NCI-H345 treated with DMSO at 0.1 percent for 48 hours (cell line): ENCODE measurements at regions not wholly inside any gene's neighbourhood (a gene's known extent, or its start where the extent isn't known, plus 50 kb on each side); places are given as distances from the start of the nearest gene placed in this dataset.

Experiments
- DNase-seq: peaks from one replicate; lab custom pipeline; 2025; ENCODE audit not compliant: unreplicated experiment; lab: John Stamatoyannopoulos, UW

DNA sequence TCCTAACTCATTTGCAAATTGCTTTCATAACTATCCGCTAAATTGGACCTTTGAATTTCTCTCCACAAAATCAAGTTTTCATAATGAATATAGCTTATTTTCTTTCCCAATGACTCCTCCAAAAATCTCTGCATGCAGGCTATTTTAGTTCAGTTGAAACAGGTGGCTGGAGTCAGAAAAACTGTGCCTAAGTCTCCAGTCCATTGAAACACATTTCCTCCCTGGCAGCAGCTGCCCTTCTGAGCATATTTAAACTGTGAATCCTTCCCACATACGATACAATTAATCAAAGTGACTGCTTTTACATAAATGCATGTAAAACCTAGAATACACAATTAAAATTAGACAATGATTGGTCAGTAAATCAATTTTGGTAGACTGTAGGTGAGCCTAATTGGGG is 344.6 kb upstream of the MARCKS start:
- DNase-seq, result no peak

DNA sequence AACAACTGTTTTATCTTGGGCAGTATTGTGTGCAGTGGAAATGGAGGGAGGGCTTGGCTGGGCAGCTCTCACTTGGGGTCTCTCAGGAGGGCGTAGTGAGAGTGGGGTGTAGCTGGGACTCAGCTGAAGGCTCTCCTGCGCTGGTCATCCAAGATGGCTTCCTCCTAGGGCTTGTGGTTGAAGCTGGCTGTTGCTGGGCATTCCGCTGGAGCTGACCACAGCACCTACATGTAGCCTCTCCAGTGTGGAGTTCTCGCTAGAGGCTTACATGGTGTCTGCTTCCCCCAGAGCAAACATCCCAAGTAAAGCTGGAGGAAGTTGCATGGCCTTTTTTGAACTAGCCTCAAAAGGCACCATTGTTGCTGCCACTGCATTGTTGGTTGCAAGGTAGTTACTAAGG is 344.1 kb upstream of the MARCKS start:
- DNase-seq, result no peak

DNA sequence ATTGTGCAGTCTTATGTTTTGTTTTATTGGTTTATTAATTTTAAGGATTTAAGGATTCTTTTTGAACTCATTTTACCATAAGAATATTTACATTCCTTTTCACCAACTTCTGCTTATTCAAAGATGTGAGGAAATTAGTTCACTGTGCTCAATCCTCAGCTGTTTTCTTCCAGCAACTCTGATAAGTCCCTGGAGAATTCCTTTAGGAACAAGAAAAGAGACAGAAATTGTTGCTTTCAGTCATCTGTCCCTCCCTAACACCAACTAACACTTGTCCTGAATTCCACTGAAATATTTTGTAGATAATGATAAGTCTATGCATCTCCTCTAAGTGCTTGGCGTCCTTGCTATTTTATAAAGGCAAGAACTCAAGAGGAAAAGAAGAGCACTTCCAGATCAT is 334.8 kb upstream of the MARCKS start:
- no peak for DNase-seq

DNA sequence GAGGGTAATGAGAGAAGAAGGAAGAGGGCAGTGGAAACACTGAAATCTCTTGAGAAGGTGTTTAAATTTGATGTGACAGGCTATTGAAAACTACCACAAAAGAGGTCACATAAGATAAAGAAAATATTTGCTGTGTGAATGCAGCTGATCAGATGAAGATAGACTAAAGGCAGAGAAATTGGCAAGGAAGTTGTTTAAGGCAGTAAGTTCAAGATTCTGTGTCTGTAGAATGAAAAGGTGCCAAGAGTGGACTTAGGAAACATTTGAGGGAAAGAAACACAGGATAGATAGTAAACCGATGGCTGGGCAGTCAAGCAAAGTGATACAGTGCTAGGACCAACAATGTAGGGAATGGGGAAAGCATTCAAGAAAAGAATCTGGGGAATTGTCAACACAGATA is 332.3 kb upstream of the MARCKS start:
- DNase-seq, result no peak

DNA sequence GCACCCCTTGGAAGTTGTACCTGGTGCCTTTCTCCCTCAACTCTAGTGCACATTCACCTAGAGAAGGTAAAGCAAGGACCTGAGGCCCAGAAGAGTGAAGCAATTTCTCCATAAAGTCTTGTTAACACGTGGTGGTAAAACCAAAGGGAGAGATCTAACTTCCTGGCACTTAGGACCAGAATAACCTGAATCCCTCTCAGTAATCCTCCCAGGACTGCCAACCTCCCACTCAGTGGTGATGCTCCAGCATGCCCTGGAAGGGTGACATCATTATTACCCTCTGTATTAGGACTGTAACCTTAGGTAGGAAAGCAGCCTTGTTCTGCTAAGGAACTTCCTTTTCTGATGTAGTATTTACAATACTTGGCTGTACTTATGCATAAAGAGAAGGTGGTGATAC is 330.6 kb upstream of the MARCKS start:
- no peak for DNase-seq

DNA sequence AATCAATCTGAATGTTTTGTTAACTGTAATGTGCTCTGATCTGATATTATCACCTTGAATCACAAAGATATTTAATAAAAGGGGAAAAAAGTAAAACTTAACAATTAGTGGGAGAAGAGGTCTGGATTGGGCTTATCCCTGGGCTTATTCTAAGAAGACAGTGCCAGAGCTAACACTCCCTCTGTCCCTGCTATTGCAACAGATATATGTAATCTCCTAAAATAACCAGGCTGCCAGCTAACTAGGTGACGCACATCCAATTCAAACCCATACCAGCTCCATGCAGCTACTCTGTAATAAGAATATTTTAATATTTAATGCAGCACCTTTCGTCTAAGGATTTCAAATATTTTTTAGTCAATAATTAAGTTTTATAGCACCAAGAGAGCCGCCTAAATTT is 330.1 kb upstream of the MARCKS start:
- DNase-seq, result no peak

DNA sequence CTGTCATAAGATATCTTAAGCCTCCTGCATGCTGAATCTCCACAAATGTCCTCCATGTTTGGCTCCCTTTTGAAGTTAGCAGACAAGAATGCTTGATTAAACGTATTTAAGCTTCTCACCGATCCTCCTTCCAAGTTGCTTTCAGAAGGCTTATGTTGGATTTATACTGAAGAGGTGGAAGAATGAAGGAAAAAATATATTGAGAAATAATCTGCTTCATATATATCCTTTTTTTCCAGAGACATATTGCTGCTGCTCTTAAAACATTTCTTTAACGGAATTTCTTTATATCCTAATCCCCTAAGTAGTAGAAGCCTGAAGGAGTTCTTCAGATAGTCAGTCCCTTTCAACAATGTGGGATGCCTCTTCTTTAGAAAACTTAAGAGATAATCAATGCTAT is 329.0 kb upstream of the MARCKS start:
- no peak for DNase-seq

DNA sequence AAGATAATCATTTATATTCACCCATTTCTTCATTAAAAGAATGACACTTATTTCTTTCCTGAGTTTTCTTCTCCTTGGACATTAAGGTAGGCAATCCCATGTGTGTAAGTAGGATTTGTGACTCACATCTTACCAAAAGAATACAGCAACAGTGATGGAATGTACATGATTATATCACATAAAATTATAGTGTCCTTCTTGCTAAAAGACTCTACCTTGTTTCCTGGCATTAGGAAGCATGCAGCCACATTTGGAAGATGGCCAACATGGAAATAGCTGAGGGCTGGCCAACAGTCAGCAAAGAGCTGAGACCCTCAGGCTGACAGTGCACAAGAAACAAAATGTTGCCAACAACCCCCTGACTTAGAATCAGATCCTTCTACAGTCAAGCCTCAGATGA is 327.9 kb upstream of the MARCKS start:
- DNase-seq, result no peak

DNA sequence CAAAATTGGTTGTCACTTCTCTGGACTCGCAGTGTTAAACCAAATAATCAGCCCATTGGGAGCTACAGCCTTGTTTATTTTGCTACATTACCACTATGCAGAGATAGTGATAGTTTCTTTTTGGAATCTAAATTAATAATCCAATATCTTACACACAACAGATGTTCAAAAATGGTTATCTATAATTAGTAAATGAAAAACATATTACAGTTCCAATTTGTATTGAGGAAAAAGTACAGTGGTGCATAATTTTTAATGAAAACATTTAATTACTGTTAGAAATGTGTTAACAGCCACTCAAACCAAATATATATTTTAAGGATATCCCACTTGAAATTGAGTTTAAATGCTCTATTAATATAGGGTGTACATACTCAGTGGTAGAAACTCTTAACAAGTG is 327.3 kb upstream of the MARCKS start:
- no peak for DNase-seq

DNA sequence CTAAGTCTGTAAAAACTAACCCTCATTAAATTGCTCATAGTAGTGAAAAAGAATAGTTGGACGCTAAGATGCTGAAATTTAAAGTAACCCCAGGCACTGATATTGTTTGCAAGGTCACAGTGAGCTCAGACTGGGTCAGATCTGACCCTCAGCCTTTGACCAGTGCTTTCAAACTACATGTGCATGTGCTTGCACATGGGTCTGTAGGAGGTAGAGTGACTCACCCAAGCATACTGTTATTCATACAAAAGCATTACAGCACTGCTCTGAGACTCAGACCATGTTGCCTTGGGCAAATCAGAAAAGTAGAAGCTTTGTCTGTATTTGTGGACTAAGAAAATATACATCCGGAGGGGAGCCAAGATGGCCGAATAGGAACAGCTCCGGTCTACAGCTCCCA is 326.4 kb upstream of the MARCKS start:
- DNase-seq, result no peak

DNA sequence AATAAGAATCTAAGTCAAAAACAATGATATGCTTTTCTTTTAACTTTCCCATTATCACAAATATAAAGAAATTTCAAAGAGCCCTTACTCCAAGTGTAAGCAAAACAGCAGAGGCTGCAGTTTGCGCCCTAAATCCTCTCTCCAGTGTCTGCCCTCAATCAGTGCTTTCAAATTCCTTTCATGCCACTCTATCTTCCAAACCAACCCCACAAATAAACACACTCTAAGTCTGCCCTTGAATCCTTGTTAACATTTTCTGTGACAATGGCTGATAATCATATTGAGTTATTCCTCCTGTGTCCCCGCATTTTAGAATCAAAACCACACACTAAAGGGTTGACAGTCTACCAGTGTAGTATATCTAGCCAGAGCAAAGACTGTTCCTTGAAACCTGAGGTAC is 317.9 kb upstream of the MARCKS start:
- DNase-seq, result no peak

DNA sequence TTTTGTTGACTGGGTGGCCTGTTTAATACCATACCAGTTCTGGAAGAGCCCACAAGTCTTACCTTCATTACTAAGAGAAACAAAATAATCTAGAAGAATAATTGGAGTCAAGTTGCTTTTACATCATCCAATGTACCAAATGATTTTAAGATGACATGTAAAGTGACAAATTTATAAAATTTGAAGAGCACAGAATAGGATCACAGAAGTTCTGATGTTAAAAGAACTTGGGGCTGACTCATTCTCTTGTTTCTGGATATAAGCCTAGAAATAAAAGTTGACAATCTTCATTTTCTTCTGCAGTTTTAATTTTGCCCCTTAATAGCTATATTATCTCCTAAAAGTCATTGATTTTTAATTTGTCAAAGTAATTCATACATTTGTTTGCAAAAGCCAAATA is 317.5 kb upstream of the MARCKS start:
- DNase-seq, result no peak

DNA sequence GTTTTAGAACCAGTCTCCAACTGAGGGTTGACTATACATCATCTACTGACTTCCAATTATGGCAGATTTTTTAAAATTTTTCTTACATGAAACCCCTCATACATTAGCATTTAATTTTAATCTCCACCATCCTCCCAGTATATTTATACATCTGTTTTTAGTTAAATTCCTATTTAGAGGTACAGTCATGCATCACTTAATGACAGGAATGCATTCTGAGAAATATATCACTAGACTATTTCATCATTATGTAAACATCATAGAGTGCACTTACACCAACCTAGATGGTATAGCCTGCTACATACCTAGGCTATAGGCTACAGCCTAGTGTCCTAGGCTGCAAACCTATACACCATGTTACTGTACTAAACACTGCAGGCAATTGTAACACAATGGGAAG is 316.7 kb upstream of the MARCKS start:
- DNase-seq, result no peak

DNA sequence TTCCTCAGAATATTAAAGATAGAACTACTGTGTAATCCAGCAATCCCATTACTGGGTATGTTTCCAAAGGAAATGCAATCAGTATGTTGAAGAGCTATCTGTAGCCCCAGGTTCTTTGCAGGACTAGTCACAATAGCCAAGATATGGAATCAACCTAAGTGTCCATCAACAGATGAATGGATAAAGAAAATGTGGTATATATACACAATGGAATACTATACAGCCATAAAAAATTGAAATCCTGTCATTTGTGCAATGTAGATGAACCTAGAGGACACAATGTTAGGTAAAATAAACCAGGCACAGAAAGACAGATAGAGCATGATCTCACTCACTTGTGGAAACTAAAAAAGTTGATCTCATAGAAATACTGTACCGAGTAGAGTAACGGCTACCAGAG is 306.0 kb upstream of the MARCKS start:
- DNase-seq, result no peak

DNA sequence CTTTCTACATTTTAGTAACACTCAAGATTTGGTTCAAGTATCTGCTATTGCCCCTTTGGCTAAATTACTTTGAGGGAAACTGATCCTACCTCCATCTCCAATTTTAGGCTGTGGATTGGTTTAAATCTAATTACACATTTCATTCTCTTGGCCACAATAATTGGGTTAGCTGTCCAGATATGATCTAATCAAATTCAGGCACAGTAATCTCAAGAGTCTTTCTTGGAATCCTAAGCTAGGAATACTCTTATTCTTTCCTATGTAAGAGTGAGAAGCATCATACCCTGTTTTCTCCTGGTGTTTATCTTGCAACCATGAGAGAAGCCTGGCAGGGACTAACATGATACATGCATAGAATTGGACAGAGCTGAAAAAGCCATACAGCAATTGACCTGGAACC is 300.4 kb upstream of the MARCKS start:
- DNase-seq, result no peak

DNA sequence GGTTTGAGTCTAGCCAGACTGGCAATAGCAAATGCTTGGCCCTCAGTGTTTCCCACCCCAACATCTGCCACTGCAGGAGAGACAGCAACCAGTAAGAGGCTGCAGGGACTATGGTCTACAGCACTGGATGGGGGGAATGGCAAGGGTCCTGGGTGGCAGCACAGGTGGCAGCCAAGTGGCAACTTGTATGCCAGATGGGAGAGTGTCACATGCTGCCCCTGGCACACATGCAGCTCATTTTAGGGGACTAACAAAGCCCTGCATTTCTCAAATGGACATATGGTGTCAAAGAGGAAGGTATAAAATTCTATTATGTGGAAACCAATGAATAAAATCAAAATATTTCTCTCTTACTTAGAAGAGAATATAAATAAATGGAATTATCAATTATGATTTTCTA is 298.7 kb upstream of the MARCKS start:
- no peak for DNase-seq

DNA sequence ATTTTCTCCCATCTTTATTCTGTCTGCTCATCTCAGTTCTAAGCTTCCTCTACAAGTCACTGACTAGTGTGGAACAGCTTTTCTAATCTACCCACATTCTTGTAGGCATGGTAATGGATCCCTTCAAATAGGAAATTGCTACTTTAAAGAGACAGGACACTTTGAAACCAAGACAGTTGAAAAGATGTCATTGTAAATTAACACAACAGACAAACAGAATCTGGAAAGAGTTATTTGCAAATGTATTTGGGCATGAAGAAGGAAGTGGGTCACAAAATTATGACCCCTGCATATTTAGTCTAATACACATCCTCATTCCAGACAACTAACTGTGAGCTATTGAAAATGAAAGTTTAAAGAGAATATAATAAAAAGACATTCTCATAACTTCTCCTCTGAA is 298.2 kb upstream of the MARCKS start:
- DNase-seq, result no peak

DNA sequence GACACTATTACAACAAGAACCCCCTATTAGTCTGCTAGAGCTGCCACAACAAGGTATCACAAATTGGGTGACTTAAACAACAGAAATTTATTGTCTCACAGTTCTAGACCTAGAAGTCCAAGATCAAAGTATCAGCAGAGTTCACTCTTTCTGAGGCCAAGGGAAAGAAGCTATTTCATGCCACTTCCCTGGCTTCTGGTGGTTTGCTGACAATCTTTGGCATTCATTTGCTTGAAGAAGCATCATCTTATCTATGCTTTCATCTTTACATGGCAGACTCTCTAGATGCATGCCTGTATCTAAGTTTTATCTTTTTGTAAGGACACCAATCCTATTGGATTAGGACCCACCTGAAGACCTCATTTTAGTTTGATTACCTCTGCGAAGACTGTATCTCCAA is 296.8 kb upstream of the MARCKS start:
- no peak for DNase-seq

DNA sequence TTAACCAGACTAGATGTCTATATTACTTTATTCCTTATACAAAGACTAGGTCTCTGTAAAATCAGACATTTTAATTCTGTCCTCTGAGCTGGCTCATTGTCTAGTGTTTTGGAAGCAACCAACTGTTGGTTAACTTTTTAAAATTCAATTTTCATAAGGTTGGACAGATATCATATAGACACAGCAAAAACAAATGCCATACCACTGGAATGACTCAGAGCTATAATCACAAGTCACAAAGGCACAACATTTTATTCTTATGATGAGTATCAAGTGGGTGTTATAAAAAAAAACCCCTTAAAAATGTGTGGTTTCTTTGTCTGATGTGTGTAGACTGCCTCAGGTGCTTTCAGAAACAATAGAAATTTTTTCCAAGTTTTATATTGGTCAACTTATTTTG is 296.2 kb upstream of the MARCKS start:
- no peak for DNase-seq

DNA sequence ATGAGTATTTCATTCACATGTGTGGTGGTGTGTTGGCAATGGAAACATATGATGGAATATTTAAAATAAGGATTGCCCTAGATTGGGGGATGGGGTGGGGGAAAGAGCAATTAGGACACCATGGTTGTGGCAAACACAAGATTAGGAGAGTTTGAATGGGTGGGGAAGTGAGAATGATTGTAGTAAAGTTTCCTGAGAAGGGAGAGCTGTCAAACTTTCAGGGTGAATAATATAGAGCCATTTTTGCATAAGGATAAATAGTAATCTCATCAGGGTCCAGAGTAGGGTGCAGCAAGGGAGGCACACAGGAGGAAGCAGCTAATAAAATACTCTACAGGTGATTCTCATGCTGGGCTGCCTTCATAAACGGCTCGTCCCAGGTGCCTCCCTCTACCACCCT is 294.9 kb upstream of the MARCKS start:
- no peak for DNase-seq

DNA sequence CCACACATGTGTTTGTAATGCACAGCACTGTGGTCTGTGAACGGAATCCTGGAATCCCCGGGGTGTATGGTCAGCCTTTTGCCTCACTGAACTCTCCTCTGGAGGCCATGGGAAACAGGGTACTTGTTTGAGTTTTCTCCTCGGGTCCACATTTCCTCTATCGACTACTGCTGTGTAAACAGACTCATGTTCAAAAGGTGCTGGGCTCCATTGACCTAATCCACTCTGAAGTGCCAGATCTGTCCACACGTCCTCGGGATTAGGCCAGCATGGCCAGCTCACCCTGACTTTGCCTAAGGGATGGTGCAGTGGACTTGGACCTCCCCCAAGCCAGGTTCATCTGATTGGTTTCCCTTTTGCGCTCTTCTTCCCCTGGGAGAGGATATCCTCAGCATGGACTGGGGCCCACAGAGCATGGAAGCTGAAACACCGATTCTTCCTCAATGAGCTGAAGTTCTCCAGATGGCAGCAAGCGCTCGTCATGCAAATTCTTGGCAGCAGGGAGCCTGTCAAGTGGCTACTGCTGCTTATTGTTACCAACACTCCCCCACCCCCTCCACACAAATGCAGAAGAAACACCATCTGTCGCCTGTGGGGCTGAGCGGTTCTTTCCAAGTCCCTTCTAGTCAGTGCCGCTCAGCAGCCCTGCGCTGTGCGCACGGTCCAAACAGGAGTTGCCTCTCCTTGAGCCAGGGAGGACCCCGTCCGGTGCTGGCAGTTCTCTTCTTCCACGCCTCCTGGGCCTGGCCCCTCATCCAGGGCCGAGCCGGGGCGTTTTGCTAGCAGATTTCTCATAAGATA is 292.6 kb upstream of the MARCKS start:
- peak; percentile 85 for DNase-seq

DNA sequence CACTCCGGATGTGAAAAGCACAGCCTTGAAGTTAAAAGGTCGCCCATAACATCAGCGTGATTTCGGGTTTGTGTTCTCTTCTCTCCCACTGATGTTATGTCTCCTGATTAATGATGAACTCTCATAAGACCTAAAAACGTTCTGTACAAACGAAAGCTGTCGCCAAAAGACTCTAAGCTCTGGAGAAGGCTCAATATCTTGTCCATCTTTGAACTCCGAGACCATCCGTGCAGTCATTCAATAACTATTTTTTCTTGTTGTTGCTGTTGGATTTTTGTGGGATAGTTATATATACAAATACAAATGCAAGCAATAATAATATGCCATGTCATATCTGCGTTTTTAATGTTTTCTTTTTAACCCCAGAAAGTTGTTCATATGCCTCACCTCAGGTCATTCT is 291.8 kb upstream of the MARCKS start:
- DNase-seq, result no peak

DNA sequence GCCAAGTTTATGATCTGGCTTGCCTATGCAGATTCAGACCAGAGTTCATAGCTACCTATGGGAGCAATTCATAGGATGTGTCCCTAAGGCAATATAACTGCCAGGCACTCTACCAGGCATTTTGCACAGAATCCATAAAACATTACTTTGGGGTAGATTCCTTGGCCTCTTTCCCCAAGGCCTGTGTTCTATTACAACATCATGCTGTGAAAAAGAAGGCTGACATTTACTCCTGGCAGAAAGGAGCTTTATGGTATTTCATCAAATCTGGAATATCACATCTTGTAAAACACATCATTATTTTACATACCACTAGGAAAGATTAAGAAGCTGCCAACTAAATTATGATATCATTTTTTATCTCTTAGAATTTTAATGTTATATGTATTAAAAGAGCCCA is 287.0 kb upstream of the MARCKS start:
- DNase-seq, result no peak

DNA sequence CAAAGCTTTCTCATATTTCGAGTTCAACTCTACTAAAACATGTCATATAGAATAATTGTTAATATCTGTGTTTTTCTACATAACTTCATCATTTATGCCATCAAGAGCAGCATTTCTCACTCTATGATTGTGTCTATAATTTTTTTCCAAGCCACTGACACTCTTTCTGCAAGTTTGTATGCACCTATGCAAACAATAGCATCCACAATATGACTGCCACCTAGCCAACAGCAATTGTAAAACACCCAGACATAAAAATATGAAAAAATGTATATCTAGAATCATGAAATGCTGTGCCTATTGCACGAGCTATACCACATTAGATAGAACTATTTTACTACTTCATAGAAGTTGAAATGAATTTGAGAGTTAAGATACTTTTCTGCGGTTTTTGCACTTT is 286.5 kb upstream of the MARCKS start:
- no peak for DNase-seq
